OCI-LY1 (cell line): ENCODE measurements at regions not wholly inside any gene's neighbourhood (a gene's known extent, or its start where the extent isn't known, plus 50 kb on each side); places are given as distances from the start of the nearest gene placed in this dataset.

Experiments used
- CTCF ChIP-seq: fragments of 200-600 bp; sonication (generic), shearing (Covaris generic); IDR thresholded peaks from 2 replicates; pipeline ENCODE4 v1.5.1; 2017; ENCODE audit warnings: mild to moderate bottlenecking, antibody characterized with exemption, low read length, moderate library complexity, mixed read lengths
- EZH2 ChIP-seq: fragments of 200-600 bp; sonication (generic), shearing (Covaris generic); IDR thresholded peaks from 2 replicates; pipeline ENCODE4 v1.8.0; 2017; ENCODE audit warnings: borderline replicate concordance, mixed run types, mild to moderate bottlenecking, antibody characterized with exemption, low read length, moderate library complexity, mixed read lengths

GRCh38 chr9:79469164-79469563 is 102.6 kb upstream of the TLE4 start:
- TF ChIP-seq CTCF (no peak), EZH2 (no peak)
